Ishikawa (cell line): ENCODE measurements at regions not wholly inside any gene's neighbourhood (a gene's known extent, or its start where the extent isn't known, plus 50 kb on each side); places are given as distances from the start of the nearest gene placed in this dataset.

ENCODE experiments used
- CEBPB ChIP-seq: IDR thresholded peaks from 2 replicates; pipeline ENCODE4 v1.6.1; 2012
- CREB1 ChIP-seq: IDR thresholded peaks from 2 replicates; pipeline ENCODE4 v1.6.1; 2012; ENCODE audit warnings: low read depth
- EP300 ChIP-seq: IDR thresholded peaks from 2 replicates; pipeline ENCODE4 v1.6.1; 2012; ENCODE audit warnings: borderline replicate concordance
- FOXM1 ChIP-seq: IDR thresholded peaks from 2 replicates; pipeline ENCODE4 v1.6.1; 2012; ENCODE audit warnings: low read depth, borderline replicate concordance
- MAX ChIP-seq: IDR thresholded peaks from 2 replicates; pipeline ENCODE4 v1.6.1; 2012
- NFIC ChIP-seq: IDR thresholded peaks from 2 replicates; pipeline ENCODE4 v1.6.1; 2012
- RAD21 ChIP-seq: IDR thresholded peaks from 2 replicates; pipeline ENCODE4 v1.6.1; 2012; ENCODE audit warnings: low read depth
- REST ChIP-seq: IDR thresholded peaks from 2 replicates; pipeline ENCODE4 v1.6.1; 2012; ENCODE audit warnings: low read depth, mild to moderate bottlenecking
- TCF12 ChIP-seq: IDR thresholded peaks from 2 replicates; pipeline ENCODE4 v1.6.1; 2012; ENCODE audit warnings: low read depth
- TEAD4 ChIP-seq: IDR thresholded peaks from 2 replicates; pipeline ENCODE4 v1.6.1; 2012
- USF1 ChIP-seq: IDR thresholded peaks from 2 replicates; pipeline ENCODE4 v1.6.1; 2012
- ZBTB7A ChIP-seq: IDR thresholded peaks from 2 replicates; pipeline ENCODE4 v1.6.1; 2012; ENCODE audit warnings: low read depth

- TF ChIP-seq TEAD4 (no peak), USF1 (no peak), EP300 (no peak), RAD21 (no peak)
Observed at GRCh38 chr12:130101370-130101769, 60.9 kb upstream of the FZD10 start.

GRCh38 chr12:130102266-130102665 is 60.0 kb upstream of the FZD10 start:
- TF ChIP-seq CREB1 (no peak), FOXM1 (no peak), ZBTB7A (no peak), REST (no peak)

- TF ChIP-seq TCF12 (no peak), CREB1 (no peak), EP300 (no peak), NFIC (no peak), RAD21 (no peak), MAX (no peak)
Observed at GRCh38 chr12:130104571-130105106, 57.6 kb upstream of the FZD10 start.

- TF ChIP-seq EP300, result no peak
- no peak for TF ChIP-seq CEBPB
- no peak for TF ChIP-seq RAD21
Observed at GRCh38 chr12:130109062-130109945, 53.0 kb upstream of the FZD10 start.

GRCh38 chr12:130110914-130111313 is 51.4 kb upstream of the FZD10 start:
- TF ChIP-seq CREB1, result no peak
- TF ChIP-seq TCF12, result no peak
- TF ChIP-seq TEAD4, result no peak
- no peak for TF ChIP-seq REST
- no peak for TF ChIP-seq ZBTB7A

- TF ChIP-seq CREB1 (no peak), FOXM1 (no peak), CEBPB (no peak)
Observed at GRCh38 chr12:130111965-130112496, 50.2 kb upstream of the FZD10 start.
